Activated T-cell treated with anti-CD3 and anti-CD28 coated beads for 24 hours (primary cell): ENCODE measurements at regions not wholly inside any gene's neighbourhood (a gene's known extent, or its start where the extent isn't known, plus 50 kb on each side); places are given as distances from the start of the nearest gene placed in this dataset.

Experiments used
- DNase-seq: peaks from one replicate; pipeline ENCODE4 v3.0.0-alpha.2; 2020; ENCODE audit warnings: low read depth

DNA sequence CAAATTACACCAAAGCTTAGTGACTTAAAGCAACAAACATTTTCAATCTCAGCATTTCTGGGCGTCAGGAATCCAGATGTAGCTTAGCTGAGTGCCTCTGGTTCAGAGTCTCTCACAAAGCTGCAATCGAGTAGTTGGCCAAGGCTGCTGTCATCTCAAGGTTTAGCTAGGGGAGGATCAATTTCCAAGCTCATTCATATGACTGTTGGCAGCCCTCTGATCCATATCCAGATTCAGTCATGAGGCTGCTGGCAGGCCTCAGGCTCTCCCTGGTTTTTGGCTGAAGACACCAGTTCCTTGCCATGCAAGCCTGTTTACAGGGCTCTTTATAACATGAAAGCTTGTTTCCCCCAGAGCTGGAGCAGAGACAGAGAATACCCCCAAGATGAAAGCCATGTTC lies 419.5 kb upstream of the TLE4 start:
- DNase-seq, result no peak

DNA sequence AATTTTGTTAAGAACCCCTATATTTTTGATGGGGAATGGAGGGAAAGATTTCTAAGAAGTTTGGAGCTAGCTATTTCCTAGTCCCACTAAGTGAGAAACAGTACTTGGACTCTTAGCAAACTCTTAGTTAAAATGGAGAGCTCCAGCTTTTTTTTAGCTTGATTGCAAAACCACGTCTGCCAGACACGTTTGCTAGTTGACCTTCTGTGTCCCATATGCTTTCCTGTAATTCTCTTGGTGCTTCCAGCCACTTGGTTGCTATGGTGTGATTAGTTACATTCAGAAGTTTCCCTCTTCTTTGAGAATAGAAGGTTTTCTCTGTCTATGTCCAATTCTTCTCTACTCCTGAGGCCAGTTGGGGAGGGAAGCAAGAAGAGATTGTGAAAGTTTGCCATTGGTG lies 417.0 kb upstream of the TLE4 start:
- no peak for DNase-seq

GRCh38 chr9:79155308-79155707 lies 416.5 kb upstream of the TLE4 start:
- no peak for DNase-seq

GRCh38 chr9:79163544-79163943 lies 408.2 kb upstream of the TLE4 start:
- no peak for DNase-seq

DNA sequence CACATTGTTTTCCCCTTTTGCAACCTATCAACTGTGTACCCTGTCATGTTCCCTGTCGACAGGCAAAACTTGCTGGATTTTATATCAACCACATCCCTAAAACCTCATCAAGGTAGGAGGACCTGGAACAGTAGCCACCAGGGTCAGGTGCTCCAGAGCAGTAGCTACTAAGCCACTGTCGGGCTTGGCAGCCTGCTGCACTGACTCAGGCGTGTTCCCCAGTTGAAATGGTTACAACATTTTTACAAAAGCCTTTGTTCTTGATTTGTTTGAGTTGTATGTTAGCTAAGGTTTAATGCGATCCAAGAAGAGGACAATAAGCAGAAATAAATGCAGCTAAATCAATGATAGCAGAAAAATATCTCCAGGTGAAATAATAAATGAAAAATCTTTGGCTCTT lies 407.4 kb upstream of the TLE4 start:
- DNase-seq, result no peak

- no peak for DNase-seq
Measured at GRCh38 chr9:79165020-79165780, 406.6 kb upstream of the TLE4 start.

- DNase-seq, result no peak
Measured at GRCh38 chr9:79166005-79166404, 405.8 kb upstream of the TLE4 start.

DNA sequence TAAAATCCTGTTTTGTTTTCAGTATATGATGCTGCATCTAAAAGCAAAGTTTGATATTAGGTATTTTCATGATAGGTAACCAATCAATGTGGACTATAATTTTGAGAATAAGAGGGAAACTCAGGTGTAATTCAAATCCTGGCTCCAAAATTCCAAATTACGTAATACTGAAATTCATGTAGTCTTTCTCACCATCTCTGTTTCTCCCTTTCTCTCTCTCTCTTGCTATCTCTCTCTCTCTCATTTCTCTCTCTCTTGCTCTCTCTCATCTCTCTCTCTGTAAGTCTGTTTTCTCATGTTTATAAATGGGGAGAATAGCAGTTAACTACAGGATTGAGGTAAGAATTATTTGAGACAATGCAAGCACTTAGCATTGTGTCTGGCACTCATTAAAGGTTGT lies 401.1 kb upstream of the TLE4 start:
- no peak for DNase-seq

GRCh38 chr9:79173932-79174331 lies 397.8 kb upstream of the TLE4 start:
- no peak for DNase-seq

DNA sequence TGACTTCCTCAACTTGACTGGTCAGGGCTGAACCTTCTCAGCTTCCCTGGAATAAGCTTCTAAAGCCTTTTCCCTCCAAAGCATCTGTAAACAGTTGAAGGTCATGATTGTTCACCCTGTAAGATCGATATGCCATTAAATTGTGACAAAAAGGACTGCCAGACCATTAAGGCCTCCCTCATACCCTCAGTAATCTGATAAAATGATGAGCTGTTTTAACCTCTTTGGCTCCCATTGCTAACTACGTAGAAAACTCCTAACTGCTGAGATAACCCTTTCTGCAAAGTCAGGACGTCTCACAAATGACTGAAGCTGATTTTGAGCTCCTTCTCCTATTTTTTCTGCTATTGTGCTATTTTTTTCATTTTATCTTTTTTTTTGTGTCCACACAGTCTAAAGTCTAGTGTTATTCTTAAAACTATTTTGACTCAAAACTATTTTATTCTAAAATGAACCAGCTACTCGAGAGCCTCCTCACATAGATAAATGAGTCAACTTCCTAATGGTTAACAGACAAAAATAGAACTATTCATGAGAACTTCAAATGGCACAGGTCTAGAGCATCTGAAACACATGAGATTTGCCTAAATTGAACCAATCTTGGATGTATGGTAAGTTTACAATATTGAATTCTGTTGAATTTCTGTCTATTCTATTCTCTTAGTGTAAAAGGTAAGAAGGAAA lies 395.6 kb upstream of the TLE4 start:
- no peak for DNase-seq

GRCh38 chr9:79184831-79185230 lies 386.9 kb upstream of the TLE4 start:
- no peak for DNase-seq

GRCh38 chr9:79185866-79186265 lies 385.9 kb upstream of the TLE4 start:
- no peak for DNase-seq

DNA sequence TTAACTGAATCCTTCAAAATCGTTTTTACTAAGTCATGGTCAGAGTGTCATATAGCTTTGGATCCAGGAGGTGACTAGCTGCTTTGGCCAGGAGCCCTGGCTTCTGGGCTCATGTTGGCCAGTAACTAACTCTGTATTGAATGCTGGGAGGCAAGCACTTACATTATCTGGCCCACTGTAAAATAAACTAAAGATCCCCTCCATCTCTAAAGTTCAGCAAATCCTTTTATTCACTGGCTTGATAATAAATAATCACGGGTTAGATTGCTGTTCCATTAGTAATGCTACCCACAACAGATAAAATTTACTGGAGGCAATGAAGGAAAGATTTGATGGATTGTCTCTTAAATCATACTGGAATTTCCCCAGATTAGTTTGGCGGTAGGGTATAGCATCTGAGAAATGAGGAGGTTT lies 382.2 kb upstream of the TLE4 start:
- no peak for DNase-seq

- no peak for DNase-seq
Measured at GRCh38 chr9:79193001-79193400, 378.8 kb upstream of the TLE4 start.

DNA sequence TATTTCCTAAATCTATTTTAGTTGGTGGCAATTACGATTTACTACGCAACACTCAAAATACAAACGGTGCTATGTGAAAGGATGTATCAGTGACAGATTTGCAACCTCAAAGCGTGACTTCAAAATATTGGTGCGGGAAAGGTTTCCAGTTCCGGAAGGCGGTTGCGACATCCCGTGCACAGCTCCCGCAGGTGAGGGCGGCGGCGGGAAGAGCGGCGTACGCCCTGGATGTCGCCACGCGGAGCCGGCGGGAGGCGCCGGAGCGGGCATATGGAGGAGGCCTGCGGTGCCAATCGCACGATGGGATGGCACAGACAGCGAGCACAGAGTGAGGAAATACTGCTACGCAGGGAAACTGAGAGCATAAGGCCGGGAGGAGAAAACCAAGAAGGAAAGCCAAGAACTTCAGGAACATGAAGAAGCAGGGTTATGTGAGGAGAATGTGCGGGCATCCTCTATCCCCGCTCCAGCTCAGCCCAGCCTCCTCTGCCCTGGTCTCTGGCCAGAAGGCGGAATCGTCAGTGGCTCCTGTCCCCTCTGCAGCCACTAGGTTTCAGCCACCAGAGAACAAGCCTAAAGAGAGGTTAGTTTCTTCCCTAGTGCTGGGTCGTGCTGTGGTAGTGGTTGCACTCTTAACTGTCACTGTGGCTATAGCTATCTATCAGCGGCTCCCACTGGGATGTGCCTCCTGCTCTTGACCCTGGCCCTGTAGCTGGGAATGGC lies 378.1 kb upstream of the TLE4 start:
- no peak for DNase-seq

- no peak for DNase-seq
Measured at GRCh38 chr9:79195879-79196278, 375.9 kb upstream of the TLE4 start.

DNA sequence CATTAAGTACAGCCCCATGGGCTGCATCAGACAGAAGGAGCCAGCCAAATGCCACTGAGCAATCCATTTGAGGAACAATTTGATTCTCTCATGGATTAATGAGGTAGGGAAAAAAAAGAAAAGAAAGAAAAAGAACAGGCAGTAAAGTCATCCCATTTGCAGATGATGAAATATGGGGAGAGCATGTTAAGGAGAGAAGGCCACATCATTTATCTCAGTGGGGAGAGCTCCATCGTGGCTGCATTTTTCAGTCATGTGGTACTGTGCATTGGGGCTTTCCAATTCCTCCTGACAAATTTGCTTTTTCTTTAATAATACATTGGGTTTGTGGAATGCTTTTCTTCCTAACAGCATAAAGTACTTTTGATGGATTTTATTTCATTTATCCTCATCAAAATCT lies 375.2 kb upstream of the TLE4 start:
- no peak for DNase-seq

- no peak for DNase-seq
Measured at GRCh38 chr9:79200336-79200735, 371.4 kb upstream of the TLE4 start.

GRCh38 chr9:79201636-79202035 lies 370.1 kb upstream of the TLE4 start:
- DNase-seq, result no peak

GRCh38 chr9:79208791-79209396 lies 362.9 kb upstream of the TLE4 start:
- DNase-seq, result no peak

- no peak for DNase-seq
Measured at GRCh38 chr9:79210541-79211243, 361.1 kb upstream of the TLE4 start.
